Kidney epithelial cell (primary cell): ENCODE measurements at regions not wholly inside any gene's neighbourhood (a gene's known extent, or its start where the extent isn't known, plus 50 kb on each side); places are given as distances from the start of the nearest gene placed in this dataset.

Source experiments
- DNase-seq: peaks from one replicate; pipeline ENCODE4 v3.0.0-alpha.2; 2010; ENCODE audit warnings: low read depth
- H3K27me3 ChIP-seq: 2 replicates; pipeline ENCODE4 v1.6.0; 2011; ENCODE audit warnings: low read length; ENCODE audit not compliant: control insufficient read depth, insufficient read depth
- H3K36me3 ChIP-seq: 2 replicates; pipeline ENCODE4 v1.5.1; 2011; ENCODE audit warnings: low read length; ENCODE audit not compliant: control insufficient read depth, insufficient read depth
- H3K4me3 ChIP-seq: 2 replicates; pipeline ENCODE4 v1.5.1; 2011; ENCODE audit warnings: low read depth, mild to moderate bottlenecking, control low read depth, low read length
- TF ChIP-seq, protein P1 (sequence below): IDR thresholded peaks from 2 replicates; pipeline ENCODE4 v1.5.1; 2011; ENCODE audit warnings: mild to moderate bottlenecking, moderate library complexity, low read length, control low read depth, inconsistent platforms; ENCODE audit not compliant: insufficient read depth, poor library complexity, severe bottlenecking

DNA sequence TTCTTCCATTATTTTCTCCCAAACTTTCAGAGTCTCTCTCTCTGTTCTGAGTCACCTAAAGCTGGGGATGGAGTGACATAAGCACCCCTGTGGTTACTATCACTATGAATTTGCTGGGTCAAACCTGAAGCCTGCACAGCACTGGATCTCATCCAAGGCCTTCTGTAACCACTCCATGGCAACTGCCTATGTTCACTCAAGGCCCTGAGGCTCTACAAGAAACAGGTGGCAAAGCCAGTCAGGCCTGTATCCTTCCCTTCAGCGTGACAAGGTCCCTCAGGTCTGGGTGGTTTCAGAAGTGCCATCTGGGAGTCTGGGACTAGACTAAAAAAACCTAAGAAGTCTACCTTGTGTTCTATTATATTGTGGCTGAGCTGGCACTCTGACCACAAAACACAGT is 1278.8 kb upstream of the EYS start:
- TF ChIP-seq, protein P1, sequence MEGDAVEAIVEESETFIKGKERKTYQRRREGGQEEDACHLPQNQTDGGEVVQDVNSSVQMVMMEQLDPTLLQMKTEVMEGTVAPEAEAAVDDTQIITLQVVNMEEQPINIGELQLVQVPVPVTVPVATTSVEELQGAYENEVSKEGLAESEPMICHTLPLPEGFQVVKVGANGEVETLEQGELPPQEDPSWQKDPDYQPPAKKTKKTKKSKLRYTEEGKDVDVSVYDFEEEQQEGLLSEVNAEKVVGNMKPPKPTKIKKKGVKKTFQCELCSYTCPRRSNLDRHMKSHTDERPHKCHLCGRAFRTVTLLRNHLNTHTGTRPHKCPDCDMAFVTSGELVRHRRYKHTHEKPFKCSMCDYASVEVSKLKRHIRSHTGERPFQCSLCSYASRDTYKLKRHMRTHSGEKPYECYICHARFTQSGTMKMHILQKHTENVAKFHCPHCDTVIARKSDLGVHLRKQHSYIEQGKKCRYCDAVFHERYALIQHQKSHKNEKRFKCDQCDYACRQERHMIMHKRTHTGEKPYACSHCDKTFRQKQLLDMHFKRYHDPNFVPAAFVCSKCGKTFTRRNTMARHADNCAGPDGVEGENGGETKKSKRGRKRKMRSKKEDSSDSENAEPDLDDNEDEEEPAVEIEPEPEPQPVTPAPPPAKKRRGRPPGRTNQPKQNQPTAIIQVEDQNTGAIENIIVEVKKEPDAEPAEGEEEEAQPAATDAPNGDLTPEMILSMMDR, result no peak
- no peak for DNase-seq
- H3K27me3 ChIP-seq, result no peaks in the 10 kb centered on the region
- no peaks in the 10 kb centered on the region for H3K36me3 ChIP-seq
- no peak overlapping the region for H3K4me3 ChIP-seq

DNA sequence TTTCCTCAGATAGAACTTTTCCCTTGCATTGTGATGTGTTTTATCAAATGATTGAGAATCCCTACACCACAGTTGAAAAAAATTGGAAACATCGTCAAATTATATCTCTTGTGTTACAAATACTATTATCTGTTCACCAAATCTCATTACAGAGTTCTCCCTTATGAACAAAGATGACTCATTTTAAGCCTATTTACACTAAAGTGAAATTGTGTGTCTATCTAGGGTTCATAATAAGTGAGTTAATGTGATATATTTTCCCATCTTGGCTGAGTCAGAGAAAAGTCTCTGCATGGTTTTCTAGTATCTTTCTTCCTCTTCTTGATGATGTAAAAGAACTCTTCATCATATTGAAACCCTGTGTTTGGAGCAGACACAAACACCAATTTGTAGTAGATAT is 1263.3 kb upstream of the EYS start:
- TF ChIP-seq, protein P1, result no peak
- H3K4me3 ChIP-seq, result no peak overlapping the region
- no peak for DNase-seq
- no peaks in the 10 kb centered on the region for H3K27me3 ChIP-seq
- H3K36me3 ChIP-seq, result no peaks in the 10 kb centered on the region

DNA sequence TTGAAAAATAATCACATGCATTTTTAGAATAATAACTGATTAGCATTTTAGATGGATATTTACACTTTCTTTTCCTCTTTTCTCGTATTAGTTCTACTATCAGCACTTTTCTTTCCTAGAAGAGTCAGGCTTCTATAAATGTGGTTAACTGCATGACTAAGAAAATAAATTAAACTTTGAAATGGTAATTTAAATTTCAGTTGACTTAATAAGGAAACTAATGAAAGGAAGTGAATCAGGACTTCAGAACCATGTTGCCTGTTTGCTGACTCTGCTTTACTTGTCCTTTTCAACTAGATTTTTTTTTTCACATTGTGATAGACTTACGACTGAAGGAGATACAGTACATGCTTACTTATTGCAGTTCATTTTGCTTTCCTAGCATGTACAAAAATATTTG is 1258.2 kb upstream of the EYS start:
- Histone ChIP-seq H3K27me3 (no peaks in the 10 kb centered on the region), H3K4me3 (no peak overlapping the region), H3K36me3 (no peaks in the 10 kb centered on the region)
- TF ChIP-seq, protein P1, result no peak
- DNase-seq, result no peak

DNA sequence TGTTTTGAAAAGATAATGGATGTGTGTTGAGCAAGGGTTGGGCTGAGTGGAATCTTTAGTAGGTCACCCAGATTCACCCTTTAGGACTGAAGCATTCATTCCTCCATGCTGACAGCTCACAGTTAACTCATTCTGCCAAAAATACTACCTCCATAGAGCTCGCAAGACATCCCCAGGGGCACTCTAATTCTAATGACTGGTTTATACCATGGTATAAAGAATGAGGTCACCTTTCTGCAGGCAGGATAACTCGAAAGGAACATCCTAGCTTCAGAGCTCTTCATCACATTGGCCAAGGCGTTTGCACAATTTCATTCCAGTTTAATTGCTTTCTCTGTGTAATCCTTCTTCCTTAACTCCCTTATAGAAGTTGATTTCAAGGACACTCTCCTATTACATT is 1257.2 kb upstream of the EYS start:
- TF ChIP-seq, protein P1, result no peak
- Histone ChIP-seq H3K27me3 (no peaks in the 10 kb centered on the region), H3K4me3 (no peak overlapping the region), H3K36me3 (no peaks in the 10 kb centered on the region)
- no peak for DNase-seq

DNA sequence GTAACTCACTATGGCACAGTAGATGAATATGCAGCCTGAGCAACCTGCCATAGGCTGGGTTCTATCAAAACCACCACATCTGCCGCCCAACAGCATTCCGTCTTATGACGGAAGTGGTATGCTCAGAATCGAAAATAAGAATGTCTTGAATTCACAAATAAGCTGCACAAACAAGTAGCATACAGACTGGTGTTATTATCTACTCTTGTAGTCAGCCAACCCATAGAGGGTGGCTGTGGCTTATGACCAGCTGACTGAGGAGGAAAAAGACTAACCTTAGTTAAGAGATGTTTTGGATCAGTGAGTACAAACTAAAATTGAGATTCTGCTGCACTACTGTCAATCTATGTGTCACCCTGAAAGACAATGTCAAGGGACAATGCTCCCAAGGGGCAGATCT is 1255.1 kb upstream of the EYS start:
- Histone ChIP-seq H3K4me3 (no peak overlapping the region), H3K36me3 (no peaks in the 10 kb centered on the region), H3K27me3 (no peaks in the 10 kb centered on the region)
- no peak for DNase-seq
- TF ChIP-seq, protein P1, result no peak

DNA sequence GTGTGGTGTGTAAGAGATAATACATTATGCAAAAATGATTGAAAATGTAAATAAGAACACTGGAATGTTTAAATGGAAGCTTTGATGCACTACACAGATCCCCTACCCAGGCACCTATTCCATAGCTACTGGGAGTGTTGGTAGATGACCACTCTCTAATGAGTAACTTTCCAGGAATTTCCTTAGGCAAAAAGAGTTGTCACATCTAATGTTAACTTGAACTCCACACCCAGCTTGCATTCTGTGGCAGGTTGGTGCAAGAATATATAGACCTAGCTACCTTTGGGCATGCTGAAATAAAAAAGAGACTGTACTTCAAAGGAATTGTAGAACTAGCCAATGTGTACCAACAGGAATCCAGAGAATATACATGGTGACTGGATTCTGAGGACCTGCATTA is 1254.2 kb upstream of the EYS start:
- no peak for DNase-seq
- TF ChIP-seq, protein P1, result no peak
- H3K36me3 ChIP-seq, result no peaks in the 10 kb centered on the region
- no peak overlapping the region for H3K4me3 ChIP-seq
- H3K27me3 ChIP-seq, result no peaks in the 10 kb centered on the region
